Skeletal muscle cell (primary cell): ENCODE measurements at regions not wholly inside any gene's neighbourhood (a gene's known extent, or its start where the extent isn't known, plus 50 kb on each side); places are given as distances from the start of the nearest gene placed in this dataset.
"Not testable (repeated sequence)": the region's sequence is repeated elsewhere in the genome, so short reads cannot be mapped to it uniquely, and the experiment has no call there.

ENCODE experiments used
- DNase-seq: peaks from one replicate; pipeline ENCODE4 v3.0.0-alpha.2; 2010; ENCODE audit warnings: low read depth
- H3K4me3 ChIP-seq: 2 replicates; pipeline ENCODE4 v1.5.1; 2011; ENCODE audit warnings: low read depth, mild to moderate bottlenecking, control low read depth, low read length, moderate library complexity

DNA sequence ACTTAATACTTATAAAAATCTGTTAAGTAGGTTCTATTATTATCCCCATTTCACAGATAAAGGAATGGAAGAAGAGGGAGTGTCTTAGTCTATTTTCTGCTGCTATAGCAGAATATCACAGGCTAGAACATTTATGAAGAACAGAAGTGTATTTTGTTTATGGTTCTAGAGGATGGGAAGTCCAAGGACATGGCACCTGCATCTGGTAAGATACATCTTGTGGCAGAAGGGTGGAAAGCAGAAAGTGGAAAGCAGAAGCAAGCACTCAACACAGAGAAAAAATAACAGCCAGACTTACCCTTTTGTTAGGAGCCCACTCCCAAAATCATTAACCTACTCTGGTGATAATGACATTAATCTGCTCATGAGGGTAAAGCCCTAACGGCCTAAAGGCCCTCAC is 422.4 kb downstream of the NPIPA8 start:
- no peak for DNase-seq

GRCh38 chr16:17911578-17911977 is 425.0 kb downstream of the NPIPA8 start:
- not testable (repeated sequence) for DNase-seq, H3K4me3 ChIP-seq

More for the DNA sequence above, 422.4 kb downstream of the NPIPA8 start:
- H3K4me3 ChIP-seq: no peak overlapping the region

GRCh38 chr16:17906626-17907025 is 429.9 kb downstream of the NPIPA8 start:
- not testable (repeated sequence) for DNase-seq, H3K4me3 ChIP-seq

- no peak overlapping the region for H3K4me3 ChIP-seq
- no peak for DNase-seq
Observed at GRCh38 chr16:17901309-17901708, 430.5 kb upstream of the XYLT1 start.

GRCh38 chr16:17899141-17899540 is 428.4 kb upstream of the XYLT1 start:
- DNase-seq: no peak

DNA sequence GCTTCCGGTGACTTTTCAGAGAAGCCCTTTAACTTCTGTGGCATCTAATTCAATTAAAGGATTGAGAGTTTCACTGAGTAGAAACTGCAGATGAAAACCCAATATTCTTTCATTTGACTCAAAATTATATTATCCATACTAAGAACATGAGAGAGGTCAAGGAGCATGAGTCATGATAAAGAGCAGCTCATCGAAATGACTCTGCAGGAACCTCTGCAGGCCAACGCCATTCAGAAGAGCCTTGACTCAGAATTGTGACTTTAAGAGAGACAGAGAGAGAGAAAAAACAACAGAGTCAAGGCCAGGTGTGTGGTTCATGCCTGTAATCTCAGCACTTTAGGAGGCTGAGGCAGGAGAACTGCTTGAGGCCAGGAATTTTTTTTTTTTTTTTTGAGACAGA is 417.2 kb upstream of the XYLT1 start:
- no peak overlapping the region for H3K4me3 ChIP-seq
- no peak for DNase-seq

More at GRCh38 chr16:17899141-17899540, 428.4 kb upstream of the XYLT1 start:
- no peak overlapping the region for H3K4me3 ChIP-seq

DNA sequence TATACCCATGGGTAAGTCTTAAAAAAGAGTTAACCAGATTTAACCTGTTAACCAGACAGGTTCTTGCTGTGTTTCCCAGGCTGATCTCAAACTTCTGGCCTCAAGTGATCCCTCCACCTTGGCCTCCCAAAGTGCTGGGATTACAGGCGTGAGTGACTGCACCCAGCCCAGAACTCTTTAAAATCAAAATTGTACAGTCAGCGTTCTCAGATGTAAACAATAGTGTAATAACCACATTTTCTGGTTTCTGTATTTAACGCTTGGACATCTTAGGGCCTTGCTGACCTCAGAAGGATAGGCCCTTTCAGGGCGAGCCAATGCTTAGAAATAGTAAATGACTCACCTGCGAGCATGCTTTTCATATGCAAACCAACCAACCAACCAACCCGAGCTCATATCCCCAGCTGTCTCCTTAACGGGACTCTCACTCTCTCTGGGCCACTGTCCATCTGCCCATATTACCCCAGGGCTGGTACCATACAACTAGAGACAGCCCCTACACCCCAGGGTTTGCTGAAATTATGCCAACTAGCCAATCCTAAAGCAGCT is 415.0 kb upstream of the XYLT1 start:
- no peak overlapping the region for H3K4me3 ChIP-seq
- no peak for DNase-seq

GRCh38 chr16:17877821-17878360 is 407.1 kb upstream of the XYLT1 start:
- DNase-seq: no peak

DNA sequence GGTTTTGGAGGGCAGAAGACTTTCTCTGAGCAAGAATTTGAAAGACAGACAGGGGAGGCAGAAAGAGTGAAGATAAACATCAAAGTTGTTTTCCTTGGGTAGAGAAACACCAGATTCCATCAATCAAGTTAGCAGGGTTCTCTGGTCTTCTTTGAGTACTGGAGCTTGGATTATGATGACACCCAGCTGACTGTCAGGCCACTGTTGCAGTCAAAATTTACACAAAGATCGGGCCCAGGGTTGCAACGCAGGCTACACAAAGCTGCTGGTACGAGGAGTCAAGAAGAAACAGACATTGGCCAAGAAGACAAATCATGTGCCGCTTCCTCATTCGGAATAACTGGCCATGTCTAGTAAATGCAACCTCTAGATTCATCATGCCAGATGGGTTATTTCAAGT is 396.2 kb upstream of the XYLT1 start:
- H3K4me3 ChIP-seq: no peak overlapping the region
- no peak for DNase-seq

More at GRCh38 chr16:17877821-17878360, 407.1 kb upstream of the XYLT1 start:
- no peak overlapping the region for H3K4me3 ChIP-seq

DNA sequence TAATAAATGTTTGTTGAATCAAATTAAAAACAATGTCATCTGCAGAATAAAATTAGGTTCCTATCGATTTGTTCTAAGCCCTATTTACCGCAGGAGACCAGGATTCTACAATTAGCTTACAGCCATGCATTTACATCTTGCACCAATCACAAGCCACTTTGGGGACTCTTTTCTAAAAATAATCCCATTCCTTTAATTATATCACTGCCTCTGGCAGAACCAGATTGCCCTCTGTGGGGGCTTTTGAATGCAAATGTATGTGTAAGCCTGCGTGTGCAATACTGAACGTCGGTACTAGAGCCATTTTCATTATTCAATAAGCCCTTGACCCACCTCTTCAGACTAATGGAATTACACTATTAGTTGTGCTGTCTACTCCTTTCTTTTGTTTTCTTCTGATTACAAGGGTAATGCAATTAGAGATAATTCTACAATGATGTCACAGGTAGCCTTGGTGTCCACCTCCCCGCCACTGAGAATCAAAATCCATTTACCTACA is 391.3 kb upstream of the XYLT1 start:
- H3K4me3 ChIP-seq: no peak overlapping the region
- DNase-seq: no peak

DNA sequence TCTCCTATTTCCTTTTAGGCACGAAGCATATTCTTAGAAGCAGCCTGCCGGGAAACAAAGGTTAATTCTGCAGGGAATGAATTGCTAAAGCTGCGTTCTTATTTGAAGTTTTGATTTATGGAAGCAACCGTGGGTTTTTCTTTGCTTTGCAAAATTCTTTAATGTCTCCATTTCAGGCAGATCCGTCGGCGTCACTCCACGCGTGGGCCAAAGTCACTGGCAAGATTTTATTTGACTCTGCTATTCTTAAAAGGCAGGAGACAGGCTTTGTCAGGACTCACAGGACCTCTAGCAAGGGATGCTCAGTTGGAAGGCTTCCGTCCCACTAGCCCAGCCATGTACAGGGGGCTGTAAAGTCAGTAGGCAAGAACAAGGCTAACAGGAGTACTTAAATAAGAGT is 387.3 kb upstream of the XYLT1 start:
- no peak overlapping the region for H3K4me3 ChIP-seq
- DNase-seq: no peak

DNA sequence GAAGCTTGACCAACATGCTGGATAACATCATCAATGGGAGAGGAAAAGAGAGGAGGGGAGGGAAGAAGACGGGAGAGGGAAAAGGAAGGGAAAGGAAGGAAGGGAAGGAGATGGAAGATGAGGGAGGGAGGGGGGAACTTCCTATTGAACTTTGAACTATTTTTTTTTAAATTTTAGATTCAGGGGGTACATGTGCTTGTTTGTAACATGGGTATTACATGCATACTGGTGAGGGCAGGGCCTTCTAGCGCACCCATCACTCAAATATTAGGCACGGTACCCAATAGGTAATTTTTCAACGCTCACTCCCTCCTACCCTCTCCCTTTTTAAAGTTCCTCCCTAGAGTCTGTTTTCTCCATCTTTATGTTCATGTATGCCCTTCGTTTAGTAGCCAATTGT is 383.2 kb upstream of the XYLT1 start:
- H3K4me3 ChIP-seq: no peak overlapping the region
- DNase-seq: no peak

- no peak overlapping the region for H3K4me3 ChIP-seq
- DNase-seq: no peak
Observed at GRCh38 chr16:17852977-17853702, 382.4 kb upstream of the XYLT1 start.

DNA sequence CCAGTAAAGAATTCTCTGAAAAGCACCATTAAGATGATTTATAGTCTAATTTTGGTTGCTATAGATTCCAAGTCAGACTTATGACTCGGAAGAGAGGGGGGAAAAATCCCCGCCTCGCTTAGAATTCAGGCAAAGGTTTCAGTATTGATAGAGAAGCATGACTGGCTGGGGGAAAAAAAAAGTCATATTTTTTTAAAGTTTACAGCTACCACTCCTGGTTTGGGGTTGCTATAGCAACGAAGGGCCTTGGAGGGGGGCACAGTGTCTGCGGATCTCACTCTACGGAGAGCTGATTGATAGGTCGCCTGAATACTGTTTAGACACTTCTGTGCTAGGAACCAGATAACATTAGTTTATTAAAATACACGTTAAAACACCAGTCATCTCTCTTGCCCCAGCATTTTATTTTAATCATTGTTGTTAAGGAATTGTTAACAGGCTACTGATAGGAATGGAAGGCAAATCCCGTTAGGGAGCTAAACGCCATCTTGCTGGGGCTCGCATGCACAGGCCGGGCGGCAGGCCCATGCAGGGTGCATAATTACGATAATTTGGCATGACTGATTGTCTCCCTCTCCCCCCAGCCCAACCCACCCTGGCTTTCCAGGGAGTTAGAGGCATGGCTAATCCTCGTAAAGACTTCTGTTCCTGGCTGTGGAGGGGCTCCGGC is 380.0 kb upstream of the XYLT1 start:
- H3K4me3 ChIP-seq: no peak overlapping the region

GRCh38 chr16:17847234-17847795 is 376.6 kb upstream of the XYLT1 start:
- DNase-seq: no peak
- H3K4me3 ChIP-seq: no peak overlapping the region

More for the DNA sequence above, 380.0 kb upstream of the XYLT1 start:
- DNase-seq: no peak

DNA sequence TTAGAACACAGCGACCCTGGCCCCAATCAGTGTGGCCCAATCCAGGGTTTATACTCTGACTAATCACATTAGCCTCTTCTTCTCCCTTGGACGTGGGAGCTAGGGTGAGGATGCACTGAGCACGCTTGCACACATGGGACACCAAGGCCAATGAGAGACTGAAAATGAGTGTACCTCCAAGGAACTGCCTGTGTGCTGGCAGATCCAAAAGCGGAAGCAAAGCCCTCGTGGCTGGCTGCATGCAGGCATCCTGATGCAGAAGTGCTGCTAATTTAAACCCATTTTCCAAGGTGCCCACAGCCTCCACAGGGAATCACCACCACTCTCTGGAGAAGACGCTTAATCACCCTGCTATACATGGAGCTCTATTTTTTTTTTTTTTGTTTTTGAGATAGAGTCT is 375.3 kb upstream of the XYLT1 start:
- DNase-seq: no peak
- no peak overlapping the region for H3K4me3 ChIP-seq

DNA sequence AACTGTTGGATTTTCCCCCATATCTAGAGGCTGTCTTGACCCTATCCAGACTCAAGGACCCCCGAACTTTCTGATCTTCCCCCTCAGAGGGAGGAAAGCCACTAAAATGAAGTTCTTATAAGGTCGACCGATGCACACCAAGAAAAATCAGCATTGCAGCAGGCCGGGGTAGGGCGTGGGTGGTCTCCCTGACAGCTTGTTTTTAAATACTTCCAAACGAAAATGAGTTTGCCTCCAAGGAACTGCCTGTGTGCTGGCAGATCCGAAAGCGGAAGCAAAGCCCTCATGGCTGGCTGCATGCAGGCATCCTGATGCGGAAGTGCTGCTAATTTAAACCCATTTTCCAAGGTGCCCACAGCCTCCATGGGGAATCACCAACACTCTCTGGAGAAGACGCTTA is 374.3 kb upstream of the XYLT1 start:
- no peak for DNase-seq

DNA sequence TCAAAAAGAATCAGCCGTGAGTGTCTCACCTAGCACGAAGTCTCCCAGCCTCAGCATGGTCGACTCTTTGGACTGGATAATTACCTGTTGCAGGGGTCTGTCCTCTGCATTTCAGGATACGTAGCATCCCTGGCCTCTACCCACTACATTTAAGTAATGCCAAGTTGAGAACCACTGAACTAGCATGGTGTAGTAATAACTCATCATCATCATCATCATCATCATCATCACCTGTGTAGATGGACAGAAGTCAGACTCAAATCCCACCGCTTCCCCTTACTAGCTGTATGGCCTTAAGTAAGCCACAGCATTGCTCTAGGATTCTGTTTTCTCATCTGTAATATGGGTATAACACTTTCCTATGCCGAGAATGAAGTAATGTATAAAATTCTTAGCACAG is 373.1 kb upstream of the XYLT1 start:
- no peak for DNase-seq
- H3K4me3 ChIP-seq: no peak overlapping the region

More for the DNA sequence above, 374.3 kb upstream of the XYLT1 start:
- no peak overlapping the region for H3K4me3 ChIP-seq

- DNase-seq: no peak
- H3K4me3 ChIP-seq: no peak overlapping the region
Observed at GRCh38 chr16:17839907-17840306, 369.1 kb upstream of the XYLT1 start.

DNA sequence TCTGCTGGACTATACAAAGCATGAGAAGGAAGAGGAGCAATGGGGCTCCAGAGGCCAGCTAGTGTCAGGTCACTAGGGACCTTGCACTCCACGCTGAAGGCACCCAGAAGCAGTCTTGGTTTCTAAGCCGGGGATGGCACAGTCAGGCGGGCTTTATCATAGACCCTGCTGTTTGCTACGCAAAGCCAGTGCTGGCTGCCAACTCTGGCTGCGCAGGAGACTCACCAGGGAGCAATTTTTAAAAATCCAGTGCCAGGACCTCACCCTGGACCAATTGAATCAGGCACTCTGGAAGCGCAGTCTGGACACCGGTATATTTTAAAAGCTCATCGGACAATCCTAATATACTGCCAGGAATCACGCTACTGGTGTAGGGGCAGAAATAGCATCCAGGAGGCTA is 368.5 kb upstream of the XYLT1 start:
- DNase-seq: no peak
- no peak overlapping the region for H3K4me3 ChIP-seq
